Tibial nerve (tissue), 4 donors: ENCODE measurements at regions not wholly inside any gene's neighbourhood (a gene's known extent, or its start where the extent isn't known, plus 50 kb on each side); places are given as distances from the start of the nearest gene placed in this dataset.

ENCODE experiments used
- DNase-seq, 2 donors: peaks; one replicate each; pipeline ENCODE4 v3.0.0-alpha.2; 2019; ENCODE audit warnings: low spot score in 2 of 2
- H3K27ac ChIP-seq, 4 donors: fragments of 200-600 bp; sonication (generic) in 3 of 4; one replicate each; pipeline ENCODE4 v1.5.1; 2017 to 2019; ENCODE audit warnings: mild to moderate bottlenecking in 1 of 4
- H3K27me3 ChIP-seq, 2 donors: fragments of 200-600 bp; sonication (generic) in 1 of 2; one replicate each; pipeline versions ENCODE4 v1.5.1 to v1.6.0; 2017 to 2019
- H3K36me3 ChIP-seq, 3 donors: fragments of 200-600 bp; sonication (generic); one replicate each; pipeline ENCODE4 v1.5.1; 2018 to 2019
- H3K4me1 ChIP-seq, 4 donors: fragments of 200-600 bp; sonication (generic) in 3 of 4; one replicate each; pipeline ENCODE4 v1.5.1; 2017 to 2019
- H3K4me3 ChIP-seq, 4 donors: fragments of 200-600 bp; sonication (generic) in 3 of 4; one replicate each; pipeline ENCODE4 v1.5.1; 2017 to 2019; ENCODE audit warnings: mild to moderate bottlenecking in 1 of 4, moderate library complexity in 1 of 4
- H3K9me3 ChIP-seq, 4 donors: fragments of 200-600 bp; sonication (generic) in 3 of 4; one replicate each; pipeline ENCODE4 v1.5.1; 2017 to 2019
- EP300 ChIP-seq, 2 donors: sonication (generic); formaldehyde crosslinking; IDR thresholded peaks; one replicate each; pipeline ENCODE4 v1.6.1; 2017; ENCODE audit warnings: antibody characterized with exemption in 2 of 2, mild to moderate bottlenecking in 1 of 2
- POLR2A ChIP-seq, 2 donors: fragments of 450-650 bp; IDR thresholded peaks; one replicate each; pipeline ENCODE4 v1.6.1; 2017; ENCODE audit warnings: antibody characterized with exemption in 2 of 2, mild to moderate bottlenecking in 2 of 2, moderate library complexity in 2 of 2
- WGBS, 2 donors: methylation state at CpG; one replicate each; pipeline ENCODE4 v1.1.5; 2018; 5-methylcytosine and 5-hydroxymethylcytosine counted together
- TF ChIP-seq, protein P1 (sequence below), 5 experiments: fragments of 200-600 bp in 3 of 5; fragments of 450-650 bp in 2 of 5; sonication (generic) in 3 of 5; IDR thresholded peaks; one replicate each; pipeline ENCODE4 v1.5.1; 2016 to 2019; ENCODE audit warnings: antibody characterized with exemption in 5 of 5, mild to moderate bottlenecking in 3 of 5, moderate library complexity in 2 of 5

DNA sequence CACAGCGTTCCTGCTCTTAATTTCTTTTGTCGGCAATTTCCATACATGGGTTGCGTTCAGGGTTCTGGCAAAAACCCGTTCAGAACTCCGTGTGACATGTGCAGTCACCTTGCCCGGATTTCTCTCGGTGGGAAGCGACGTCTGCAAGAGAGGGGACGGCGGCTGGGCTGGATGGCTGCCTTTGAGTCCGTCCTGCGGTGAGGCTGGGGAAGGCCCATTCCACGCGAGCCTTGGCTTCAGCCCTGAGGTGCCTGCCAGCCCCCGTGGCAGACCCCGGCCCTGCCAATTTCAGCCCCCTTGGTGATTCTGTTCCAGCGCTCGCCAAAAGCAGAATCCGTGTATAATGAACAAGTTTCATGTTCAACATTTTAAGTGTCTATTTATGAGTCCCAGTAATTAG, 72.6 kb upstream of the TSHZ3 start:
- peaks cover 0 to 6% of the 10 kb centered on the region in 2 donors for H3K27me3 ChIP-seq
- no peaks in the 10 kb centered on the region for H3K36me3 ChIP-seq
- no peaks in the 10 kb centered on the region for H3K4me1 ChIP-seq
- H3K27ac ChIP-seq = no peak overlapping the region
- no peak overlapping the region for H3K4me3 ChIP-seq
- 67 to 73% methylated on average over 20 of the region's 20 CpGs for WGBS, 2 donors
- no peaks in the 10 kb centered on the region for H3K9me3 ChIP-seq
- no peak for DNase-seq
- TF ChIP-seq, protein P1, sequence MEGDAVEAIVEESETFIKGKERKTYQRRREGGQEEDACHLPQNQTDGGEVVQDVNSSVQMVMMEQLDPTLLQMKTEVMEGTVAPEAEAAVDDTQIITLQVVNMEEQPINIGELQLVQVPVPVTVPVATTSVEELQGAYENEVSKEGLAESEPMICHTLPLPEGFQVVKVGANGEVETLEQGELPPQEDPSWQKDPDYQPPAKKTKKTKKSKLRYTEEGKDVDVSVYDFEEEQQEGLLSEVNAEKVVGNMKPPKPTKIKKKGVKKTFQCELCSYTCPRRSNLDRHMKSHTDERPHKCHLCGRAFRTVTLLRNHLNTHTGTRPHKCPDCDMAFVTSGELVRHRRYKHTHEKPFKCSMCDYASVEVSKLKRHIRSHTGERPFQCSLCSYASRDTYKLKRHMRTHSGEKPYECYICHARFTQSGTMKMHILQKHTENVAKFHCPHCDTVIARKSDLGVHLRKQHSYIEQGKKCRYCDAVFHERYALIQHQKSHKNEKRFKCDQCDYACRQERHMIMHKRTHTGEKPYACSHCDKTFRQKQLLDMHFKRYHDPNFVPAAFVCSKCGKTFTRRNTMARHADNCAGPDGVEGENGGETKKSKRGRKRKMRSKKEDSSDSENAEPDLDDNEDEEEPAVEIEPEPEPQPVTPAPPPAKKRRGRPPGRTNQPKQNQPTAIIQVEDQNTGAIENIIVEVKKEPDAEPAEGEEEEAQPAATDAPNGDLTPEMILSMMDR (IDR thresholded peaks at IDR 0.05) = no peak
- no peak for TF ChIP-seq POLR2A (IDR thresholded peaks at IDR 0.05)
- no peak for TF ChIP-seq EP300 (IDR thresholded peaks at IDR 0.05)

DNA sequence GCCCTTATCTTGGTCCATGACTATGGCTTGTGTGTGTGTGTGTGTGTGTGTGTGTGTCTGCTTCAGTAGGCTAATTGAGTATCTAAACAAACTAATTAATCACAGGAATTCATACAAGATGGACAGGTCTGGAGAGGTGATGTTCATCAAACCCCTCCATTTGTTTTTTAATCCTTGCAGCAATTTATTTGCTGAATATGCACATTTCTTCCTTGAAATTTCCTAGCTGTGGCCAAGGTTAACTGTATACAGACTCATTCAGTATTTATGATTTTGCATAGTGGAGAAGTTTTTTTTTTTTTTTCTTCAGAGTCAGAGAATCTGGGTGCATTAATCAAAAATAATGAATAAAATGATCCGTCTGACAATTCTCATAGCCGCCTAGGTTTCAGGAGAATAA, 74.7 kb upstream of the TSHZ3 start:
- Histone ChIP-seq H3K4me3 (no peak overlapping the region), H3K4me1 (no peaks in the 10 kb centered on the region), H3K36me3 (no peaks in the 10 kb centered on the region), H3K27ac (no peak overlapping the region), H3K9me3 (no peaks in the 10 kb centered on the region), H3K27me3 (peaks cover 0 to 6% of the 10 kb centered on the region in 2 donors)
- 97 to 99% methylated on average over 2 of the region's 2 CpGs for WGBS, 2 donors
- DNase-seq = no peak
- TF ChIP-seq EP300 (IDR thresholded peaks at IDR 0.05) = no peak
- TF ChIP-seq, protein P1 (IDR thresholded peaks at IDR 0.05) = no peak
- TF ChIP-seq POLR2A (IDR thresholded peaks at IDR 0.05) = no peak

DNA sequence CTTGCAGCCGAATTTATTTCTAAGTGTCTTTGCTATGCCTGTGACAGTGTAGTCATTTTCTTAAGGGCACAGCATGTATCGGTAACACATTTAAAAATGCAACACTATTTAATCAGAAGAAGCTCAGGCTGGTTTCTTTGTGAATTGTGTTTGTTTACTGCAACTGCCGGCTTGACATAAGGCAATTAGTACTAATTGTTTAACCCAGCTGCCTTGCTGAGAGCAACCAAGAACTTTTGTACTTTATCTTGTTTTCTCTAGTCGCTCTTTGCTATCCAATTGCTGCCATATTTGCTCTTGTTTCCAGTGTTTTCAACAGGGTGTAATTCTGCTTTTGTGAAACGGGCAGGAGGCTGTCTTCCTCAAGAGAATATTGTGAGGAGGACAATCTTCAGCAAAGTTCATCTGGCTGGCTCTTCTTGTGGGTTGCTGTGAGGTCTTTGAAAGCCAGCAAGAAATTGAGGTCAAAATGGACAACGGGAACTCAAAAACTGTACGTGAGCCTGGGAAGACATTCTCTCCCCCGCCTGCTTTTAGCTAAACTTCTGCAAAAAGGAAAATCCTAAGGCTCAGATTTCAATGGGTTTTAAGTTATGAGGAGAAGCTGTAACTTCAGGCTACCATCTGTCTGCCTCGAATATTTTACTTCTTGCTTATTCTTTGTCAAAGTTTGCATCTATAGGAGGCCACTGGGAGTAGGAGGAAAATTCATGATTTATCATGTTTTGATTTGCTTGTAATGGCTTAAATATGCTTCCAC, 75.8 kb upstream of the TSHZ3 start:
- Histone ChIP-seq H3K4me1 (no peaks in the 10 kb centered on the region), H3K36me3 (no peaks in the 10 kb centered on the region), H3K27me3 (peaks cover 0 to 6% of the 10 kb centered on the region in 2 donors), H3K9me3 (no peaks in the 10 kb centered on the region), H3K27ac (no peak overlapping the region), H3K4me3 (no peak overlapping the region)
- TF ChIP-seq, protein P1 (IDR thresholded peaks at IDR 0.05) = no peak
- TF ChIP-seq POLR2A (IDR thresholded peaks at IDR 0.05) (no peak), EP300 (IDR thresholded peaks at IDR 0.05) (no peak)
- WGBS, 2 donors = 55 to 57% methylated on average over 9 of the region's 9 CpGs
- no peak for DNase-seq

DNA sequence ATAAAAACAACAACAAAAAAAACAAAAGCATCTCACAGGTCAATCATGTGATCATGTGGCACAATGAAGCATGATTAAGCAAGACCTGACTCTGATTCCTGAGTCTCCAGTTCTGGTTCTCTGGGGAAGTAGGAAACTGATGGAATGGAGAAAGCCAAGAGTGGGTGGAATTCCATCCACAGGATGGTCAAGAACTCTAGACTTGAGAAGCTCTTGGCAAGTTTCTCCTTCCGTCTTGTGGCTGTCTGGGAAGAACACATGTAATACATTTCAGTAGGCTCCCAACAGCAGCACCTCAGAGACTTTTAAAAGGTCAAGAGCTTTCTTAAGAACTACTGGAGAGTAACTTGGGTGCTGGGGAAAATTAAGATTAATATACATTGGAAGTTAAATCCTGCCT, 78.6 kb upstream of the TSHZ3 start:
- no peaks in the 10 kb centered on the region for H3K27me3 ChIP-seq
- no peak overlapping the region for H3K27ac ChIP-seq
- TF ChIP-seq EP300 (IDR thresholded peaks at IDR 0.05) (no peak), POLR2A (IDR thresholded peaks at IDR 0.05) (no peak)
- TF ChIP-seq, protein P1 (IDR thresholded peaks at IDR 0.05) = no peak
- no peak overlapping the region for H3K4me3 ChIP-seq
- no peak for DNase-seq
- no peaks in the 10 kb centered on the region for H3K36me3 ChIP-seq
- no peaks in the 10 kb centered on the region for H3K9me3 ChIP-seq
- 63 to 78% methylated on average over 1 of the region's 1 CpG for WGBS, 2 donors
- no peaks in the 10 kb centered on the region for H3K4me1 ChIP-seq

DNA sequence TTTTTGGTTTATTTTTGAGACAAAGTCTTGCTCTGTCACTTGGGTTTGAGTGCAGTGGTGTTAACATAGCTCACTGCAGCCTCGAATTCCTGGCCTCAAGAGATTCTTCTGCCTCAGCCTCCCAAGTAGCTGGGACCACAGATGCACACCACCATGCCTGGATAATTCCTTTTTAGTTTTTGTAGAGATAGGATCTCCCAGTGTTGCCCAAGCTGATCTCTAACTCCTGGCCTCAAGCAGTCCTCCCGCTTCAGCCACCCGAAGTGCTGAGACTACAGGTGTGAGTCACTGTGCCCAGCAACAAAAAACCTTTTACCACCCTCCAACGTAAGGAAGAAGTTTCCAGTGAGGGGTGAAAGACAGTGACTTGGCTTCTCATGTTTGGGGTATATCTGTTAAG, 81.1 kb upstream of the TSHZ3 start:
- no peak overlapping the region for H3K4me3 ChIP-seq
- no peak for DNase-seq
- H3K4me1 ChIP-seq = no peaks in the 10 kb centered on the region
- no peaks in the 10 kb centered on the region for H3K27me3 ChIP-seq
- peaks cover 0 to 3% (median 0%) of the 10 kb centered on the region in 4 donors for H3K9me3 ChIP-seq
- TF ChIP-seq, protein P1 (IDR thresholded peaks at IDR 0.05) = no peak
- no peak for TF ChIP-seq POLR2A (IDR thresholded peaks at IDR 0.05)
- TF ChIP-seq EP300 (IDR thresholded peaks at IDR 0.05) = no peak
- H3K36me3 ChIP-seq = no peaks in the 10 kb centered on the region
- H3K27ac ChIP-seq = no peak overlapping the region
- WGBS, 2 donors = 75 to 89% methylated on average over 4 of the region's 4 CpGs
